Skin epidermis (tissue), 12 donors: ENCODE measurements at regions not wholly inside any gene's neighbourhood (a gene's known extent, or its start where the extent isn't known, plus 50 kb on each side); places are given as distances from the start of the nearest gene placed in this dataset.

ENCODE experiments used
- H3K27ac ChIP-seq, 21 experiments: fragments of 200-600 bp; sonication (generic) in 11 of 21; one replicate each; pipeline ENCODE4 v1.5.0; 2020; ENCODE audit warnings: mild to moderate bottlenecking in 3 of 21, inconsistent platforms in 2 of 21, moderate library complexity in 2 of 21
- H3K4me3 ChIP-seq, 7 experiments: fragments of 200-600 bp; sonication (generic) in 2 of 7; one replicate each; pipeline ENCODE4 v1.5.0; 2020; ENCODE audit warnings: inconsistent platforms in 2 of 7, mild to moderate bottlenecking in 2 of 7, moderate library complexity in 1 of 7

- Histone ChIP-seq H3K4me3 (no peak overlapping the region), H3K27ac (no peak overlapping the region)
These were observed 62.4 kb upstream of the ACVR1 start for GRCh38 chr2:157938556-157938955.

GRCh38 chr2:157936406-157936805 lies 60.3 kb upstream of the ACVR1 start:
- no peak overlapping the region for H3K27ac ChIP-seq
- H3K4me3 ChIP-seq = no peak overlapping the region

DNA sequence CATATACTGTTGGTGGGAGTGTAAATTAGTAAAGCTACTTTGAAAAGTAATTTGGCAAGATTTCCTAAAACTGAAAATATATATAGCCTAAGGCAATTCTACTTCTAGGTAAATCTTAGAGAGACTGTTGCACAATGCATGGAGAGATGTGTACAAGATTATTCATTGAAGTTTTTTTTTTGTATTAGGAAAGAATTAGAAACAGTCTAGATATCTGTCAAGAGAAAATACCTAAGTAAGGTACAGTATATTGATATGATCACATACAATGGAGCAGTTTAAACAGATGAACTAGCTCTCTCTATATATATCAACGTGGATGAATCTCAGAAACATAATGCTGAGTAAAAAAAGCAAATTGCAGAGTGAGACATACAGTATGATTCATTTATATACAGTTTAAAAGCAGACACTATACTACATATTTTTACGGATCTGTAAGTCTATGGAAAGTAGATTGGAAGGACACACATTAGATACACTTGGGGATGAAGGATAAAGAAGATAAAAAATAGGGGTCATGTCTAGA lies 59.3 kb upstream of the ACVR1 start:
- Histone ChIP-seq H3K27ac (no peak overlapping the region), H3K4me3 (no peak overlapping the region)

DNA sequence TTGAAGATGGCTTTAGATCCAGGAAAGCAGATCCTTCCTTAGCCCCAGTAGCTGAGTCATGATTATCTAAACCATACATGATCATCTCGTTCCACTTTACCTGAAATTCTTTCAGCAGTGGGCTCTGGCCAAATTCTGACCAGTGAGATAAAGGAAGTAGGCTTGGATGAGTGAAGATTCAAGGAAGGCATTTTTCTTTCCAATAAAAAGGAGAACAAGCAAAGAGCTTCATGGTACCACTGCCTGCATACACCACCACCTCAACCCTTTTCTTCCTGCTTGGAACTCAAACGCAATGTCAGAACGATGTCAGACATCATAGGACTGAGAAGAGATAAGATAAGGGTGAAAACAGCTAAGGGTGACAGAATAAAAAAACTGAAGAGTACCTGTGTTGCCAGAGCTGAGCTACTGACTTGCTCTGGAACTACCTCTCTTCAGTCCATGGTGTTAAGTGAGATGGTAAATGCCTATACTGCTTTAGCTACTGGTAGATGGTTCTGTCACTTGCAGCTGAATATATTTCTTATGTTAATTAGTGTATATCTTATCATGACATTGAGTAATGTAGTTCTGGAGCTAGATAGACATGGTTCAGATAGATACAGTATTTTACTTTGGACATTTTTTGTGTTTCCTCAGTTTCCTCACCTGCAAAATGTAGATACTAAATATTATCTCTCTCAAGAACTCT lies 58.7 kb upstream of the ACVR1 start:
- Histone ChIP-seq H3K27ac (no peak overlapping the region), H3K4me3 (no peak overlapping the region)

DNA sequence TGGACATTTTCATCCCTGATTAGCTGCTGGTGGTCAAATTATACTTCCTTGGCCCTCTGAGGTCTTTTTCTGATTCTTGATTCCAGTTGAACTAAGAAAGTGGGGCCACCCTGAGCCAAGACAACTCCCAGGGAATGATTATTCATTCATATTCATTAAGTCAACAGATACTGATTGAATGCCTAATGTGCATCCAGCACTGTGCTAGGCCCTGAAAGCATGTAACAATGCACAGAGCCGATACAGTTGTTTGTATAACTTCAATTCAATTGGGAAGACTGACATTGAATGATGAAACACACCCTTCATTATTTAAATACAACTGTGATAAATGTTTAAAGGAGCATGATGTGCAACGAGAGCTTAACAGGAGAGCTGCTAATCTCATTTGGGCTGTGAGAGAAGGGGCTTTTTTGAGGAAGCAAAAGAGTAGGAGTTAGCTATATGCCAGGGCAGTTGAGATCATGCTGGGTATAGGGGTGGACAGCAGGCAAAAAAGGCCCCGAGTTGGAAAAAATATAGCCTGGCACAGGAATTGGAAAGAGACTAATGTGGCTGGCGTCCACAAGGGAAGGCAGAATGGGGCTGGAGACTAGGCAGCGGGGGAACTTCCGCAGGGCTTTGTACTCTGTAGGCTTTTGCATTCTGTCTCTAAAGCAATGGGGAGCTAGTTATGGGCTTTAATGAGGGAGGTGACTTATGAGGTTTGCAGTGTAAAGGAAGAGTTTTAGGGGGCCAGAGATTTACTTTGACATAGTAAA lies 57.2 kb upstream of the ACVR1 start:
- Histone ChIP-seq H3K4me3 (no peak overlapping the region), H3K27ac (no peak overlapping the region)

GRCh38 chr2:157932480-157933159 lies 56.5 kb upstream of the ACVR1 start:
- H3K27ac ChIP-seq = no peak overlapping the region
- H3K4me3 ChIP-seq = no peak overlapping the region

GRCh38 chr2:157931542-157931941 lies 55.4 kb upstream of the ACVR1 start:
- no peak overlapping the region for H3K27ac ChIP-seq
- H3K4me3 ChIP-seq = no peak overlapping the region

- no peak overlapping the region for H3K27ac ChIP-seq
- no peak overlapping the region for H3K4me3 ChIP-seq
These were observed 54.6 kb upstream of the ACVR1 start for GRCh38 chr2:157930728-157931127.

DNA sequence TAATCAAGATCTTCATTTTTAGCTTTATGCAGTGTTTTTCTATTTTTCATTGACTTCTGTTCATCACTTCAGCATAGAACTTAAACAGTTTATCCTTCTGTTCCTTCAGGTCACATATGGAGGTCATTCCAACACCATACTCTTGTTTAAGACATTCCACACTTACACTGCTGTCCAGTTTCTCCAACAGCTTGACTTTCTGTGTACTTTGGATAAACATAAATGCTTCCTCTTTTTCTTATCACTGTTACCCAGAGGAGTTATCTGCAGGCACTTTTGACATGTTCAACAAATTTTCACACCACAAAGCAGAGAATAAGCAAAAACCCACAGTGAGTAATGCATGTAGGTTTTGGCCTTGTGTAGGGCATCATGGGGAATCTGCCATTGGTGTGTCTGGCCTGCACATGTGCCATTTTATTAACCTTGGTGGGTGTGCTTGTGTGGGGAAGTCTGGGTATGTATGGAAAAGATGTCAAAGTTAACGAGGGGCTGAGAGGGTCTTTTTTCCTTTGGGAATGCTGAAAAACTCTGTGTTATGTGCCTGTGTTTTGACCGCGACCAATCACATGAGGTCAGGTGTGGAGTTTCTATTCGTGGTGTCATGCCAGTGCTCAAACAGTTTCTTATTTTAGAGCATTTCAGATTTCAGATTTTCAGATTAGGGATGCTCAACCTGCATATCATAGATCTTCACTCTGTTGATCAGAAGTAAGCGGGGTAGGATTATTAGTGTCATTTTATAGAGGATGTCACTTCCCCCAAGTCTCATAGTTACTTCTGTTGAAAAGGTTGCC lies 53.9 kb upstream of the ACVR1 start:
- no peak overlapping the region for H3K4me3 ChIP-seq

DNA sequence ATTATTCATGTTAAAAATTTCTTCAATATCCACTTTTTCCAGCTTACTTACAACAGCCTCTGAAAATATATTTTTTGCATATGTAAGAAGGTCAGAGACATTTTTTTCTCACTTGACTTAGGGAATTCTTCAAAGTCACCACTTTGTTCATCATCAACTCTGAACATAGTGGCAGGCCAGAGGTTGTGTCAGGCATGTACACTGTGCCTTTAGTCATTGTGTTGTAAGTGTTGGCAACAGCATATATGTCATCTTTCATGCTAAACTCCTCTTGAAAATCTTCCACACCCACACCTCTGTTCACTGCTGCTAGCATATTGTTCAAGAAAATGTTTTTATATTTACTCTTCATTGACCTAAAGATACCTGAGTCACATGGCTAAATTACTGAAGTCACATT lies 52.2 kb upstream of the ACVR1 start:
- Histone ChIP-seq H3K4me3 (no peak overlapping the region), H3K27ac (no peak overlapping the region)

More for the DNA sequence above, 53.9 kb upstream of the ACVR1 start:
- H3K27ac ChIP-seq = no peak overlapping the region

DNA sequence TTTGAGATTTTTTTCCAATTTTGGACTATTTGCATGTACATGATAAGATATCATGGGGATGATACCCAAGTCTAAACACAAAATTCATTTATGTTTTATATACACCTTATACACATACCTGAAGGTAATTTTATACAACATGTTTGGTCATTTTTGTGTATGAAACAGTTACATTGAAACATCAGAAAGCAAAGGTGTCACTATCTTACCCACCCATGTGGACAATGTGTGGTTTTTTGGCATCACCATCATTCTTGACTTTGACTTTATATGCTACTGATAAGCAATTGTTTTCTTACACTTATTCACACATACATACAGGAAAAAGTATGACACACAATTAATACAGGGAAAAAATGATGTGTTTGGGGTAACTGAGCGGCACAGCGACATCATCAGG lies 51.0 kb upstream of the ACVR1 start:
- no peak overlapping the region for H3K4me3 ChIP-seq
- no peak overlapping the region for H3K27ac ChIP-seq
